ENCODE measurements at regions not wholly inside any gene's neighbourhood (a gene's known extent, or its start where the extent isn't known, plus 50 kb on each side); places are given as distances from the start of the nearest gene placed in this dataset.

DNA sequence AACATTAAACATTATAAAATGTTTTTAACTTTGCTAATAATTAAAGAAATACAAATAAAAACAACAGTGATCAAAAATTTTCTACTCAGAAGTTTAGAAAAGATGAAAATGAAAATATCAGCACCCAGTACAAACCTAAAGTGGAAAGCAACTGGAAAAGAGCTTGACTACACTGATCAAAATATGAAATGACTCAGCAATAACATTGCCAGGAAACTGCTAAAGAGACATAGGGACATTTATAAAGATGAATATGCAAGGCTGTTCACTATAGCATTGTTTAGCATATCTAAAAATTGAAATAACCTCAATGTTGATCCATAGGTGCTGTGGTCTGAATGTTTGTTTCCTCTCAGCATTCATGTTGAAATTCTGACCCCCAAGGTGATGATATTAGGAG, 88.5 kb upstream of the NOCT start:
- TF ChIP-seq NFRKB (IDR thresholded peaks at IDR 0.05), result no peak
- no peak for TF ChIP-seq SUZ12 (IDR thresholded peaks at IDR 0.05)
- no peak for TF ChIP-seq BHLHE40 (IDR thresholded peaks at IDR 0.05; ENCODE audit: borderline replicate concordance)
- no peak for TF ChIP-seq CTBP1 (IDR thresholded peaks at IDR 0.05; ENCODE audit: borderline replicate concordance)
- no peak for TF ChIP-seq TARDBP (IDR thresholded peaks at IDR 0.05)
- TF ChIP-seq FOXA1 (IDR thresholded peaks at IDR 0.05), result no peak
- no peak for TF ChIP-seq FOXK2 (IDR thresholded peaks at IDR 0.05)
- TF ChIP-seq HDGF (IDR thresholded peaks at IDR 0.05; ENCODE audit: borderline replicate concordance), result no peak
- no peak for TF ChIP-seq ELF4 (IDR thresholded peaks at IDR 0.05)
- no peak for TF ChIP-seq ARNT (IDR thresholded peaks at IDR 0.05)

Measured in HEK293T (cell line).